GM18858 (cell line): ENCODE measurements at regions not wholly inside any gene's neighbourhood (a gene's known extent, or its start where the extent isn't known, plus 50 kb on each side); places are given as distances from the start of the nearest gene placed in this dataset.

Experiments used
- ATAC-seq: cut with Tn5 transposase; IDR thresholded peaks from one replicate; pipeline ENCODE4 v1.9.1; 2021; ENCODE audit not compliant: unreplicated experiment

GRCh38 chr5:119991625-119992024 lies 362.3 kb downstream of the FAM170A start:
- ATAC-seq = no peak

GRCh38 chr5:119996128-119996527 lies 366.8 kb downstream of the FAM170A start:
- ATAC-seq = no peak

GRCh38 chr5:120007598-120007997 lies 378.2 kb downstream of the FAM170A start:
- ATAC-seq = no peak

- no peak for ATAC-seq
Observed at GRCh38 chr5:120012431-120012830, 383.1 kb downstream of the FAM170A start.

GRCh38 chr5:120014535-120014934 lies 385.2 kb downstream of the FAM170A start:
- no peak for ATAC-seq

GRCh38 chr5:120016717-120017382 lies 387.5 kb downstream of the FAM170A start:
- no peak for ATAC-seq

- no peak for ATAC-seq
Observed at GRCh38 chr5:120017513-120017912, 388.2 kb downstream of the FAM170A start.

- ATAC-seq = no peak
Observed at GRCh38 chr5:120035181-120035580, 405.8 kb downstream of the FAM170A start.

GRCh38 chr5:120035815-120036577 lies 406.6 kb downstream of the FAM170A start:
- no peak for ATAC-seq

- no peak for ATAC-seq
Observed at GRCh38 chr5:120037451-120037850, 408.1 kb downstream of the FAM170A start.

- ATAC-seq = no peak
Observed at GRCh38 chr5:120039111-120039510, 409.8 kb downstream of the FAM170A start.

GRCh38 chr5:120043431-120043830 lies 414.1 kb downstream of the FAM170A start:
- ATAC-seq = no peak

GRCh38 chr5:120052916-120053828 lies 410.9 kb upstream of the PRR16 start:
- ATAC-seq = no peak

GRCh38 chr5:120053841-120054240 lies 410.3 kb upstream of the PRR16 start:
- ATAC-seq = no peak

GRCh38 chr5:120055858-120056257 lies 408.2 kb upstream of the PRR16 start:
- no peak for ATAC-seq

- no peak for ATAC-seq
Observed at GRCh38 chr5:120062515-120062917, 401.6 kb upstream of the PRR16 start.

- no peak for ATAC-seq
Observed at GRCh38 chr5:120072068-120072761, 391.9 kb upstream of the PRR16 start.

- ATAC-seq = no peak
Observed at GRCh38 chr5:120073722-120074121, 390.4 kb upstream of the PRR16 start.

- no peak for ATAC-seq
Observed at GRCh38 chr5:120080781-120081180, 383.3 kb upstream of the PRR16 start.

- no peak for ATAC-seq
Observed at GRCh38 chr5:120082316-120083068, 381.6 kb upstream of the PRR16 start.
